ENCODE measurements at regions not wholly inside any gene's neighbourhood (a gene's known extent, or its start where the extent isn't known, plus 50 kb on each side); places are given as distances from the start of the nearest gene placed in this dataset.
"Not testable (repeated sequence)": the region's sequence is repeated elsewhere in the genome, so short reads cannot be mapped to it uniquely, and the experiment has no call there.

GRCh38 chr5:118377420-118377819, 610.9 kb downstream of the DTWD2 start:
- no peak for DNase-seq (ENCODE audit: low read depth)

DNA sequence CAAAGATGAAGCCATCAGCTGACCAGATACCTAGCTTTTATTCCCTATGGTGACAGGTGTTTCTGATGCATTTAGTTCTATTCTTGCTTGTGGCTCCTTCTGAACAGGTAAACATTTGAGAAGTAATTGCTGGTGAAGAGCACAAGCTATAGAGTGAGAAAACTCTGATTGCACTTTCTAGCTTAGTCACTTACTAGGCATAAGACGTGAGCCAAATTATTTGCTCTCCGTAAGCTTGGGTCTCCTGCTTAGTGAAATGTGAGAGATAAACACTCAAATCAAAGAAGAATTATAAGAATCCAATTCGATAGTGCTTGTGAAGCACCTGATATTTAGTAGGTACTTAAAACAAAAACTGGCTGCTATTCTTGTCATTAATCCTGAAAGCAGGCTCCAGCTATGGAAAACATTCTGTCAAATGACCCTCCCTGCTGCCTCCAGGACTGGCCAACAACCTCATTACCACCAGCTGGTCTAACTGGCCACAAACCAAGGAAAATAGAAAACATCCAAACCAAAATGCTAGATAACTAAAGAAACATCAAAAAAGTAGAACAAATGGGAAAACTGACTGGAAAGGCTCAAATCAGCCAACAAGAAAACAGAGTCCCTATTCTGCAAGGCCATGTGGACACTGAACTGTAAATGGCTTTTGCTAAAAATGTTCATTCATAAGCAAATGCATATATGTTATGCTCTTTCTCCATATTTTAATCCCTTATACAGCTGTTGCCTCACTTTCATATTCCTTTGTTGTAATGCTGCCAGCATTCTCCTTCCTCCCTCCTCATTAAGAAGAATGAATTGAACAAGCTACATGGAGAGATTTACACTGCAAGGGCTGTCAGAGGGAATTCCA, 616.1 kb downstream of the DTWD2 start:
- DNase-seq (ENCODE audit: low read depth): no peak

DNA sequence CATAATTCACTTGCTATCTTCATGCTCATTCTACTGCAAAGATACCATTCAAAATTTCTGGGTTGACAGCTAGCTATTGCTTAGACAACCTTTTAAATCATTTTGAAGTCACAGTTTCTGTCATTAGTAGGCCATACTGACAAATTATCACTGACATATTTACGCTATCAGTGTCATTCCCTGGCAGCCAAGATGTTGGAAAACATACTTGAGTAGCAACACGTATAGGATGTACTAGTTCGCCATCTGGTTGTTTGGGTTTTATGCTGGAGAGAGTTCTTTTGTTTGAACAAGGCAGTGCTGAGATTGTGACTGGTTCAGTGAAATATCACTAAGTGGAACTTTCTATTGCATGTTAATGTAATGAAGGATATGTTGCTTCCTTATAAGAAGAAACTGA, 621.9 kb downstream of the DTWD2 start:
- no peak for DNase-seq (ENCODE audit: low read depth)

DNA sequence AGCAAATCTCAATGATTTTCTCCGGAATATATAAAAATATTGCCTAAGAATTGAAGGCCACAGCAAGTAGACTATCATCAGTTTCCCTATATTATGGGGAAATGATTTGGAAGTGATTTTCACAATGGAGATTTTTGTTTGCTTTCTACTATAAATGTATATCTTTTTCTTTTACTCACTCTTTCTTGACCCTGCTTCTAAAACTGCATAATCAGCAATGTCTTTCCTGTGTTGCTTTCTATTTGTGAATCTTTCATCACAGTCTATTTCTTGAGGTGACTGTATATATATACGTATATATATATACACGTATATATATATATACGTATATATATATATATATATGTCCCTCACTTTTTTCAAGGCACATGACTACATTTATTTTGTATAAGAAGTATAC, 622.6 kb downstream of the DTWD2 start:
- DNase-seq (ENCODE audit: low read depth): no peak

DNA sequence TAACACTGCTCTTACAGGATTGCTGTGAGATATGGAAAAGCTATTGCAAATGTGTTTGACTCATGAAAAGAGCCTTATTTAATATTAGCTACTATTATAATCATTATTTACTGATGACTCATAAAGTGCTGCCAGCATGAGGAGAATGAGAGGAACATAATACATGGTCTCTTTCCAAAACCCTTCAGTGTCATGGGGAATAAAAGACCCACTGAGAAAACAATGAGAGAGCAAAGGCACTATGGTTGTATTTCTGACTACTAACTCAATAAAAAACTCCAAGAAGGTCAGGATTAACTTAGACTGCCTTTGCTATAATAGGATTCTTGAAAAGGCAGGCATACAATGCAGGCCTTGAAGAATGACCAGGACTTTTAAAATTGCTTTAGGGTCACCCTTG, 633.5 kb downstream of the DTWD2 start:
- no peak for DNase-seq (ENCODE audit: low read depth)

DNA sequence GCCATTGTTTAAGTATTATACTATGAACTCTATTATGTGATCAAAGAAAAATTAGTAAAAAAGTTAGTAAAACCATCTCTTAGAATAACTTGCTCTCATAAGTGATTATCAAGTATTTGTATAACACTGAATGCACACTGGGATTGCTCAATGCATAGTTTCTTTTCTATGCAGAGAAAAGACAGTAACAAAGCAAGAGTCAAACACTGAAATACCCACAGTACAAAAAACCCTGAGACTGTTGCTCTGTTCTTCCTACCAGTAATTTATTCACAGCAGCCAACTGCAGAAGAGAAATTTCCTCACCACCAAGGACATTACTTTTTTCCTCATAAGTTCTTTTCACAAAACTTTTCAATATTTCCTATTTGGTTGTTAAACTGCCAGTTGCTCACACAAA, 634.4 kb downstream of the DTWD2 start:
- DNase-seq (ENCODE audit: low read depth): no peak

DNA sequence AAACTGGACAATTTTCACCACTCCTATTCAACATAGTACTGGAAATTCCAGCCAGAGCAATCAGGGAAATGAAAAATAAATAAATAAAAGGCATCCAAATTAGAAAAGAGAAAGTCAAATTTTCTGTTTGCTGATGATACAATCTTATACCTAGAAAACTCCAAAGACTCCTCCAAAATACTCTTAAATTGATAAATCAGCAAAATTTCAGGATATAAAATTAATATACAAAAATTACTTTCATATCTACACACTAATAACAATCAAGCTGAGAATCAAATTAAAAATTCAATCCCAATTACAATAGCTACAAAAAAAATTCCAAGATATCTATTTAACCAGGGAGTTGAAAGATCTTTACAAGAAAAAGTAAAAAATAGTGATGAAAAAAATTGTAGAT, 651.9 kb downstream of the DTWD2 start:
- no peak for DNase-seq (ENCODE audit: low read depth)

- DNase-seq (ENCODE audit: low read depth): no peak
These were observed 661.0 kb downstream of the DTWD2 start for GRCh38 chr5:118327389-118327788.

GRCh38 chr5:118326481-118327045, 661.8 kb downstream of the DTWD2 start:
- DNase-seq (ENCODE audit: low read depth): no peak

DNA sequence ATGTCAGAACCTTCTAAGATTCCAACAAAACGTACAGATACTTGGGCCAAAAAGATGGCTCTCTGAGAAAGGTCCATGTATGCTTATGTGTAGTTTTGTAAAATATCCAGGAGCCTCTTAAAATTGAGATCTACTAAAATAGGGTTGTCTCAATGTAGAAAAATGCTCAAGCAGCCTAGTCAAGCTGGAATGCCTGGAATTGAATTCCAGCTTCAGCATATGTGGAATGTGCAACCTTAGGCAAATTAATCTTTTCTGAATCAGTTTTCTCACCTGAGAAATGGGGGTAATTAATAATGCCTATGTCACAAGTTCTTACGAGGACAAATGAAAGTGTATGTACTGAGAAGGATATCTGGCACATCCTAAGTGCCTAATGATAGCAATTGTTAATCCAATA, 662.4 kb downstream of the DTWD2 start:
- no peak for DNase-seq (ENCODE audit: low read depth)

DNA sequence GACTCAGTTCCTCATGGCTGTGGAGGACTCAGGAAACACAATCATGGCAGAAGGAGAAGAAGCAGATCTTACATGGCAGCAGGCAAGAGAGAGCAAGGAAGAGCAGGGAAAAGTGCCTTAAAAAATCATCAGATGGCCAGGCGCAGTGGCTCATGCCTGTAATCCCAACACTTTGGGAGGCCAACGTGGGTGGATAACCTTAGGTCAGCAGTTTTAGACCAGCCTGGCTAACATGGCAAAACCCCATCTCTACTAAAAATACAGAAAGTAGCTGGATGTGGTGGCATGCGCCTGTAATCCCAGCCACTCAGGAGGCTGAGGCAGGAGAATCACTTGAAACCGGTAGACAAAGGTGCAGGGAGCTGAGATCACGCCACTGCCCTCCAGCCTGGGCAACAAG, 664.6 kb downstream of the DTWD2 start:
- DNase-seq (ENCODE audit: low read depth): not testable (repeated sequence)

GRCh38 chr5:118321081-118321480, 667.3 kb downstream of the DTWD2 start:
- no peak for DNase-seq (ENCODE audit: low read depth)

DNA sequence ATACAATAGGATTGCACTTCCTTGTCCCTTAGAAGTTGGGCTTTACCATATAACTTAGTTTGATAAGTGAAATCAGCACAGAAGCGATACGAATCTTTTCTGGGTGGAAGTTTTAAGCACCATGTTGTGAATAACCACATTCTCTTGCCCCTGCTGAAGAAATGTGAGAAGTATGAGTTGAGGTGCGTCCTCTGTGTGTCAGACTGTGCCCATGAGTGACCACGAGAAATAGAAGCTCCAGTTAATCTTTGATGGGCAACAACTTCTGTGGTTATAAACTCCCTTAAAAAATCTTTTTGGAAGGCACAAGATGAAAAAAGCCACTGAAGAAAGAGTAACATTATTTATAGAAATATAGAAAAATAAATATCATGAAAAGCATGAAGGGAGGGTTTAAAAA, 668.2 kb downstream of the DTWD2 start:
- no peak for DNase-seq (ENCODE audit: low read depth)

DNA sequence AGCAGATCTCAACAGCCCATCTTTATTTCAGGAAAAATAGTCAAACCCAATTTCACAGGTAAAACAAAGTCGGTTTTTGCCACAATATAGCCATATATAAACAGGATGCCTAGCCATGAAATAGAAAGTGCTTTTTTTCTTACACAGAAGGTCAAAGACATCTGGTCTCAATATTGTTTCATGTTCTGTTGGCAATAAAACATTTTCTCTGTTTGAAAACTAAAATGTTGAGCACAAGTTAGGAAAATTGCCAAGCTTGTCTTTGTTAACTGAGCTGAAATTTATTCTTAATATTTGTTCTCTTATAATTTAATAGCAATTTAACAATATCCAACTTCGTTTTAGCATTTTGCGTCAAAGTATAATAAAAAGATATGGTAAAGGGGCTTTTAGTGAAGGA, 673.4 kb downstream of the DTWD2 start:
- no peak for DNase-seq (ENCODE audit: low read depth)

DNA sequence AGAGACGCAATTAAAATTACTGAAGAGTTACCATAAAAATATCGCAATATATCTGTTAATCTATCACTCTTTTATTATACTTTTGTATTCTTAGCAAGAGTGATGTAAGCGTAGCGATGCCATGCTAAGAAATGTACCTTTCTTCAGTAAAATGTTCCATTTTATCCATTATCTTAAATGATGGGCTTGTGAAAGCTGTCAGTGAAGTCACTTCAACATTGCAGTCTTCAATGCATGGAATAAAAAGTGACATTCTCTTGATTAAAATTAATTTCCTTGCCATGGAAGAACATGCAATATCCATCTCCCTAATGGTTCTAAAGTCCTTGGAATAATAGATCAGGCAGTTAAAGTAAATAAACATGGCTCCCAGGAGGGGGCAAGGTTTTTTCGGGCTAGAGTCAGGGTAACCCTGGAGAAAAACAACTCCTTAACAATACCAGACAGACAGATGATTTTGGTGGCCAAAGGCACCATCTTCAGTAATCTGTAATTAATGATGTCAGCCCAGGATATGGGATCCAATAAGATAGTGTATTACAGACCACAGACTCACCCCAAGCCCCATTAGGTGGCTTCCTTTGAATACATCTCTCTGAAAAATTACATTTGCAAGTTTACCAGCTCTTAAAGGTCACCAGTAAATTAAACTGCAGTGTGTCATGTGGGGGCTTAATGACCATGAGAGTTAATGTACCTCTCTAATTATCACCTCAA, 677.1 kb downstream of the DTWD2 start:
- no peak for DNase-seq (ENCODE audit: low read depth)

DNA sequence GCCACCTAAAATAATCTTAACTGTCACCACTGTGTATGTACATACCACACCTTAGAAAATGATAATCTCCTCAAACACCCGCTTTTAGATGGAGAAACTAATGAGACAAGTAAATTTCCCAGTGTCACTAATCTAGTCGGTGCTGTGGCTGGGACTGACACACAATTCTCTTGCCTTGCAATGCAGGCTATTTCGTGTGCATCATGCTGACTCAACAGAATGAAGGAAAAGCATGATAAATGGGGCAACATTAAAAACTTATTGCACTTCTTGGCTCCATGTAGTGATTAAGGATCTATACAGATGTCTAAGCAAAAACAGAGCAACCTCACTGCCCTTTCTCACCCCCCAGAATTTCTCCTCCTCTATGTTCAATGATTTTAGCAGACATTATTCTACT, 677.9 kb downstream of the DTWD2 start:
- no peak for DNase-seq (ENCODE audit: low read depth)

DNA sequence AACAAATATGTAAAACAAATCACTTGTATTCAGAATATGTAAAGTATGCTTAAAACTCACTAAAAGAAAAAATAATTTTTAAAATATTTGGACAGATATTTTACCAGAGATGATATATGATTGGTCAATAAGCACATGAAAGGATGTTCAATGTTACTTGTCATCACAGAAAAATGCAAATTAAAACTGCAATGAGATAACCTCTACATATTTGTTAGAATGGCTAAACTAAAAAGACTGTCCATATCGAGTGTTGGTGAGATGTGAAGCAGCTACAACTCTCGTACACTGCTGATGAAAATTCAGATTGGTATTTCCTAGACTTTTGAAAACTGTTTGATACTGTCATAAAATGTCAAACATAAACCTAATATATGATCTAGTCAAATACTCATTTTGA, 685.1 kb downstream of the DTWD2 start:
- no peak for DNase-seq (ENCODE audit: low read depth)

- no peak for DNase-seq (ENCODE audit: low read depth)
These were observed 685.6 kb downstream of the DTWD2 start for GRCh38 chr5:118302786-118303185.

DNA sequence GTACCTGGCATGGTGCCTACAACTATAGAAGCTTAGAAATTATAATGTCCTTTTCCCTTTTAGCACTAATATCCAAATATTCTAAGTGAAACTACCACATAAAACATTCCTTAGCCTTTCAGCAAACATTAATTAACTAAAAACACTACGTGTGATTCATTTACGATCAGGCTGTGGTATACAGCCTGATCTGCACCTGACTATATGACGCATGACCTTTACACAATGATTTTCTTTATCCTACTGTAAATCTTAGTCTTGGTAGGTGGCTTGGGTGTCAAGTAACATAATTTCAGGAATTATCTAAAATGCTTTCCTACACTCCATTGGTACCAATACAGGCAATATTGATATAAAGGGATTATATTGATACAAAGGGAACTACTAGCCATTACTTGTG, 686.7 kb downstream of the DTWD2 start:
- no peak for DNase-seq (ENCODE audit: low read depth)

DNA sequence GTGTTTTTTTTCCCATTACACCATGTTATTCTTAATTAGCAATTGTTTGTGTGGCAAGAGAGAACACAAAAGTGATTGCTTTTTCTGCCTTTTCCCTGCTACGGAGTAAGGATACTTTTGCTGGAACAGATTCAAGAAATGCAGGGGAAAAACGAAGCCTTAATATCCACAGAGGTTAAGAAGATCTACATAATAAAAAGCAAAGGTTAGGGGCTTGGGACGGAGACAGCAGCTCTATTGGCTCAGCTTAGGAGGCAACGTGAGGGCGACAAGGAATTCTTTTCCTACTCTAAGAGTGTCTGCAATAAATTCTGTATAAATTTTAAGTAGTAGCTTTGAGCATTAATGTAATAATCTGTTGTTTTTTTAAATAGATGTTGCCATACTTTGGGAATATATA, 693.3 kb downstream of the DTWD2 start:
- no peak for DNase-seq (ENCODE audit: low read depth)

DNA sequence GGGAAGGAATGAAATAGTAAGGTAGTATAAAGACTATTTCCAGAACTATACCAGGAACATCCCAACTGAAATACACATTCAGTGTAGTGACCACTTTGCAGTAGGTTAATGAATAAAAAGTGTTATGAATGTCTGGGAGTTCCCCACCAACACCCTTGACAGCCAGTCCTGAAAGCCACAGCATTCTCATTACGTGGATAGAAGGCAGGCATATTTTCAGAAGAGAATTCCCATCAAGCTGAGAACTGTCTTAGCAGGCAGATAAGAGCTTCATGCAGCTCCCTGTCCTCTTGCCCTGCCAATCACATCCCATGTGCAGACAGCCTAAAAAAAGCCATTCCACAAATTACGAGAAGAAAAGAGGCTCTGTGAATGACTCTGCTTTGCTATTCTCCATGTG, 695.0 kb downstream of the DTWD2 start:
- DNase-seq (ENCODE audit: low read depth): no peak

DNA sequence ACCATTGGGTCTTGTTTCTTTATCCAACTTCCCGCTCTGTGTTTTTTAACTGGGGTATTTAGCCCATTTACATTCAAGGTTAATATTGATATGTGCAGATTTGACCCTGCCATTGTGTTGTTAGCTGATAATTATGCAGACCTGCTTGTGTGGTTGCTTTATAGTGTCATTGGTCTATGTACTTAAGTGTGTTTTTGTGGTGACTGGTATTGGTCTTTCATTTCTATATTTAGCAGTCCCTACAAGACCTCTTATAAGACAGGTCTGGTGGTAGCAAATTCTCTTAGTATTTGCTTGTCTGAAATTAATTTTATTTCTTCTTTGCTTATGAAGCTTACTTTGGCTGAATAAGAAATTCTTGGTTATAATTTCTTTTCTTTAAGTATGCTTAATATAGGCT, 698.1 kb downstream of the DTWD2 start:
- no peak for DNase-seq (ENCODE audit: low read depth)

- not testable (repeated sequence) for DNase-seq (ENCODE audit: low read depth)
These were observed 704.1 kb downstream of the DTWD2 start for GRCh38 chr5:118284230-118284629.

Measured in stimulated activated CD8-positive, alpha-beta memory T cell treated with anti-CD3 and anti-CD28 coated beads, Interleukin-15, amount 100 ng/mL, for 1 hour (primary cell).